Smooth muscle cell (in vitro differentiated cells): ENCODE measurements at regions not wholly inside any gene's neighbourhood (a gene's known extent, or its start where the extent isn't known, plus 50 kb on each side); places are given as distances from the start of the nearest gene placed in this dataset.

Source experiments
- DNase-seq: peaks from one replicate; lab custom pipeline; 2025; ENCODE audit not compliant: unreplicated experiment; lab: John Stamatoyannopoulos, UW
- H2AFZ ChIP-seq: fragments of 200-600 bp; sonication (generic); 2 replicates; pipeline ENCODE4 v1.6.0; 2016; ENCODE audit warnings: antibody characterized with exemption, low read depth, mild to moderate bottlenecking
- H3F3A ChIP-seq: fragments of 200-600 bp; sonication (generic); 2 replicates; pipeline ENCODE4 v1.6.0; 2017; ENCODE audit warnings: antibody characterized with exemption, low read depth
- H3K27ac ChIP-seq: fragments of 200-600 bp; sonication (generic); 2 replicates; pipeline ENCODE4 v1.5.1; 2016; ENCODE audit warnings: low read depth, mild to moderate bottlenecking
- H3K27me3 ChIP-seq: fragments of 200-600 bp; sonication (generic); 2 replicates; pipeline ENCODE4 v1.6.1; 2016; ENCODE audit warnings: low read depth, mild to moderate bottlenecking
- H3K36me3 ChIP-seq: fragments of 200-600 bp; sonication (generic); 2 replicates; pipeline ENCODE4 v1.5.1; 2016; ENCODE audit warnings: low read depth
- H3K4me1 ChIP-seq: fragments of 200-600 bp; sonication (generic); 2 replicates; pipeline ENCODE4 v1.5.1; 2016; ENCODE audit warnings: low read depth
- H3K4me2 ChIP-seq: fragments of 200-600 bp; sonication (generic); 2 replicates; pipeline ENCODE4 v1.6.0; 2016; ENCODE audit warnings: mild to moderate bottlenecking
- H3K4me3 ChIP-seq: fragments of 200-600 bp; sonication (generic); 2 replicates; pipeline ENCODE4 v1.5.1; 2016; ENCODE audit warnings: mild to moderate bottlenecking
- H3K79me2 ChIP-seq: fragments of 200-600 bp; sonication (generic); 2 replicates; pipeline ENCODE4 v1.6.0; 2016; ENCODE audit warnings: low read depth, mild to moderate bottlenecking
- H3K9ac ChIP-seq: fragments of 200-600 bp; sonication (generic); 2 replicates; pipeline ENCODE4 v1.6.0; 2016; ENCODE audit warnings: low read depth
- H3K9me3 ChIP-seq: fragments of 200-600 bp; sonication (generic); replicated peaks from 2 replicates; pipeline ENCODE4 v1.5.1; 2016; ENCODE audit warnings: low read depth
- H4K20me1 ChIP-seq: fragments of 200-600 bp; sonication (generic); 2 replicates; pipeline ENCODE4 v1.6.0; 2016; ENCODE audit warnings: low read depth
- WGBS: methylation state at CpG from one replicate; pipeline ENCODE4 v1.1.7; 2016; ENCODE audit warnings: low lambda C conversion rate; 5-methylcytosine and 5-hydroxymethylcytosine counted together
- TF ChIP-seq, protein P1 (sequence below): fragments of 200-600 bp; sonication (generic); IDR thresholded peaks from 2 replicates; pipeline ENCODE4 v1.5.1; 2017; ENCODE audit warnings: borderline replicate concordance, mild to moderate bottlenecking, antibody characterized with exemption; ENCODE audit not compliant: insufficient read depth, poor library complexity, severe bottlenecking

DNA sequence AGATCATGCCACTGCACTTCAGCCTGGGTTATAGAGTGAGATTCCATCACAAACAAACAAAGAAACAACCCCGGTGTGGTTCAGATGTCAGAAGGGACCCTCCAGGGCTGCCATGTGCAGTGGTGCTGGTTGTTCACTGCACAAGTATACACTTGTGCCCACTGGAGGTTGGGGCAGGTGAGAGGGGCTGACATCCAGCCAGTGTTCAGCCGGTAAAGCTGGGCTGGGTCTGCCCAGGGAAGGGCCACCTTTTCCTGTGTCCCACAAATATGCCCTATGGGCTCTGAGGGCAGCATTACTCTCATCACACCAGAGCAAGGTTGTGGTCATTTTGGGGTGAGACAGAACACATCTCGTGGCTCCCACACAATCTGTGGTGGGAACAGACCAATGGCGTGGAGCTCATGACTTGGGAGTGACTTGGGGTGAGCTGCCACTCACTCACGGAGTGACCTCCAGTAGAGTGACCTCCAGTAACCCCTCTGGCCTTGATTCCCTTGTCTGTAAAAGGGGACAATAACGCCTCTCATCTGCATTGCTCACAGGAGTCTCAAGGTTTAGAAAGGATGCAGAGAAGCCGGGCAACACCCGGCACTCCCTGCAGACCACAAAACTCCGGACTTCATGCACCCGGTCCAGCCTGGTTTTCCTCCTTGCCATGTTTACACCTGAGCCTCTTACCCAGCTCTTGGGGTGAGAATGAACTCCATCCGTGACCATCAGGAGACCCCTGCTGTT, 69.0 kb upstream of the VRK1 start:
- H2AFZ ChIP-seq = no peak overlapping the region
- no peak overlapping the region for H3K27ac ChIP-seq
- DNase-seq = no peak
- peaks cover 9% of the 10 kb centered on the region for H3K27me3 ChIP-seq
- no peaks in the 10 kb centered on the region for H3K9me3 ChIP-seq
- TF ChIP-seq, protein P1, sequence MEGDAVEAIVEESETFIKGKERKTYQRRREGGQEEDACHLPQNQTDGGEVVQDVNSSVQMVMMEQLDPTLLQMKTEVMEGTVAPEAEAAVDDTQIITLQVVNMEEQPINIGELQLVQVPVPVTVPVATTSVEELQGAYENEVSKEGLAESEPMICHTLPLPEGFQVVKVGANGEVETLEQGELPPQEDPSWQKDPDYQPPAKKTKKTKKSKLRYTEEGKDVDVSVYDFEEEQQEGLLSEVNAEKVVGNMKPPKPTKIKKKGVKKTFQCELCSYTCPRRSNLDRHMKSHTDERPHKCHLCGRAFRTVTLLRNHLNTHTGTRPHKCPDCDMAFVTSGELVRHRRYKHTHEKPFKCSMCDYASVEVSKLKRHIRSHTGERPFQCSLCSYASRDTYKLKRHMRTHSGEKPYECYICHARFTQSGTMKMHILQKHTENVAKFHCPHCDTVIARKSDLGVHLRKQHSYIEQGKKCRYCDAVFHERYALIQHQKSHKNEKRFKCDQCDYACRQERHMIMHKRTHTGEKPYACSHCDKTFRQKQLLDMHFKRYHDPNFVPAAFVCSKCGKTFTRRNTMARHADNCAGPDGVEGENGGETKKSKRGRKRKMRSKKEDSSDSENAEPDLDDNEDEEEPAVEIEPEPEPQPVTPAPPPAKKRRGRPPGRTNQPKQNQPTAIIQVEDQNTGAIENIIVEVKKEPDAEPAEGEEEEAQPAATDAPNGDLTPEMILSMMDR = no peak
- 86% methylated on average over 11 of the region's 11 CpGs for whole genome bisulfite sequencing
- no peaks in the 10 kb centered on the region for H3K4me1 ChIP-seq
- no peak overlapping the region for H3K9ac ChIP-seq
- H3K36me3 ChIP-seq = no peaks in the 10 kb centered on the region
- no peaks in the 10 kb centered on the region for H3K79me2 ChIP-seq
- H3F3A ChIP-seq = no peaks in the 10 kb centered on the region
- no peak overlapping the region for H3K4me3 ChIP-seq
- no peak overlapping the region for H3K4me2 ChIP-seq
- no peaks in the 10 kb centered on the region for H4K20me1 ChIP-seq

DNA sequence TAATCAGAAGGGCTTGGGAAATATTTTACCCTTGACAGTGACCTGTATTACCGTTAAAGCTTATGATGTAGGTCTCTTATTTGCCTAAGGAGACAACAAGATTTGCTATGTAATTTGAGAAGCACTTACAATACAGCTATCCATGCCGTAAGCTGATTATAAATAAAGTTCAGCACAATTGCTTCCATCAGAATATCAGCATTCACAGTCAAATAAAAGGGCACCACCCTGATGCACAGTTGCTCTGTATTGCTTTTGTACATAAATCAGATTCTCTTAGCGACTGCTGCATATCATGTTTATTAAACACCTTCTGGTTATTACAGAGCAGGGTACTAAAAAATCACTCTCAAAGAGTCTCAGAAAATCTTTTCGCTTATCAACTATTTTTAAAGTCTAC, 67.3 kb upstream of the VRK1 start:
- Histone ChIP-seq H3K9ac (no peak overlapping the region), H3K4me1 (no peaks in the 10 kb centered on the region), H3K9me3 (no peaks in the 10 kb centered on the region), H3K79me2 (no peaks in the 10 kb centered on the region), H3K27ac (no peak overlapping the region), H3K27me3 (peaks cover 9% of the 10 kb centered on the region), H3K36me3 (no peaks in the 10 kb centered on the region), H4K20me1 (no peaks in the 10 kb centered on the region), H3K4me2 (no peak overlapping the region), H3F3A (no peaks in the 10 kb centered on the region), H2AFZ (no peak overlapping the region), H3K4me3 (no peak overlapping the region)
- no peak for DNase-seq
- WGBS = 93% methylated on average over 4 of the region's 4 CpGs
- TF ChIP-seq, protein P1 = no peak

DNA sequence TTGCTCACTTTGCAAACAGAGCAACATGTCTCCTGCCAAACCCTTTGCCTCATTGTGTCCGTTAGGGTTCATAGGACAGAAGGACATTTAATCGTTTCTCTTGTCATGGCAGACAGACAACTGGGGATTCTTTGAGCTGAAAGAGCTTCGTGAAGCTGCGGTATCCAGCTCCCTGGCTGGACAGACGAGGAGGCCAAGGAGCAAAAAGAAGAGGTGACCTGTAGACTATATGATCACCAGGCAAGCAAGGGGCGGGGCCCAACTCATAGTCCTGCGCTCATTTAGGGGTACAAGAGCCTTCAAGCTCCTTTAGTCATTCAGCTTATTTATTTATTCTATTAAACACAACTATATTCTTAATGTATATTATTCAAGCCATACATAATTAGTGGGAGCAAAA, 66.8 kb upstream of the VRK1 start:
- Histone ChIP-seq H3K27ac (no peak overlapping the region), H3K27me3 (peaks cover 9% of the 10 kb centered on the region), H3K4me1 (no peaks in the 10 kb centered on the region), H4K20me1 (no peaks in the 10 kb centered on the region), H3K4me2 (no peak overlapping the region), H3K9me3 (no peaks in the 10 kb centered on the region), H3F3A (no peaks in the 10 kb centered on the region), H3K9ac (no peak overlapping the region), H2AFZ (no peak overlapping the region), H3K4me3 (no peak overlapping the region), H3K79me2 (no peaks in the 10 kb centered on the region), H3K36me3 (no peaks in the 10 kb centered on the region)
- TF ChIP-seq, protein P1 = no peak
- 88% methylated on average over 7 of the region's 7 CpGs for WGBS
- no peak for DNase-seq

DNA sequence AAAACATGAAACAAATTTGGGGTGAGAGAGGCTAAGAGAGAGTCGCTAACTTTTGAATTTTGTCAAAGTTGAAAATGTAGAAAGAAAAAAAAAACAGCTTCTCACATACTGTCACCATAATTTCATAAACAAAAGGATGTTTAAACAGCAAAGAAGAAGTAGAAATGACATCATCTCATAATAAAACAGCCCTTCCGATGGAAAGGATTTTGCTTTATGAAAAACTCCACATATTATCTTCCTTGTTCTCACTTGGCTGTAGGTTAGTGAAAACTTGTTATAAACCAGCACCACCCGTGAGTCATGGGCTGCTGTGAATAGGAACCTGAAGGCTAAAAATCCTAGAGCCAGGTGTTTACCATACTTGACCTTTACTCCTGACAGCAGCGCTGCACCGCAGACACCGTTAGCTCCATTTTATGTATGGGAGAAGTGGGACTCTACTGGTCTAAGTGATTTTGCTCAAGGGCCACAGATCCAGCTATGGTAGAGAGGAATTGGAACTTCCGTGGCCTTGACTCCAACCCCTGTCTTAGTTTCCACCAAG, 63.0 kb upstream of the VRK1 start:
- Histone ChIP-seq H3K4me1 (no peaks in the 10 kb centered on the region), H3F3A (no peaks in the 10 kb centered on the region), H3K36me3 (no peaks in the 10 kb centered on the region), H4K20me1 (no peaks in the 10 kb centered on the region), H2AFZ (no peak overlapping the region), H3K9ac (no peak overlapping the region), H3K4me3 (no peak overlapping the region), H3K79me2 (no peaks in the 10 kb centered on the region), H3K27me3 (peaks cover 35% of the 10 kb centered on the region), H3K4me2 (no peak overlapping the region), H3K9me3 (no peaks in the 10 kb centered on the region), H3K27ac (no peak overlapping the region)
- DNase-seq = no peak
- TF ChIP-seq, protein P1 = no peak
- 86% methylated on average over 7 of the region's 7 CpGs for WGBS
